ENCODE measurements at regions not wholly inside any gene's neighbourhood (a gene's known extent, or its start where the extent isn't known, plus 50 kb on each side); places are given as distances from the start of the nearest gene placed in this dataset.

DNA sequence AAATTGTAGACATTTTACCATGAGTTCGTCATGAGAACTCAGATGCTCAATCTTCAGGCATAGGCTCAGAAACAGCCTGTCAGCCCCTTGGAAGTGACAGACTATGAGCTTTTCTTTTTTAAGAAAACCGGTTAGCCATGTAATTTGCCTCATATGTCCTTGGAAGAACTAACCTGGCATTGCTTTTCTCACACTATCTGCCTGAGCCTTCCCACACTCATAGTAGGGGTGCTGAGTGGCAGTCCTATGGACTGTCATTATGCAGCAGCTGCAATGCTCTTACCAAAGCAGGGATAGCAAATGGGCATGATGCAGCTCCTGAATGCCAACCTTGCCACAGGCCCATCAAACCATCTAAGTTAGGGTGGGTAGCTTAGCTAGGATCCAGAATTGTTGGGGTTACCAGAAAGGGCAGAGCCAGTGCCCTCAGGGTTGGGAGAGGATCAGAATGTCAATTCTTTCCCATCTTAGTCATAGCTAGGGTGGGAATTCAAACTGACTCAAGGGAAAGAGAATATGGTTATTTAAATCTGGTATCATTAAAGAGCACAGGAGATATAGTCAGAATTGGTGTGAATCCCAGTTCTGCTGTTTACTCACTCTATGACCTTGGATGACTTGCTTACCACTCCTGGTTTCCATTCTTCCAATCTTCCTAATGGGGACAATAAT lies 230.6 kb upstream of the CPEB2 start:
- H3K4me3 ChIP-seq (replicated peaks in 1 of 2; ENCODE audit: low read depth in 2 of 2, low read length in 2 of 2) = no peak overlapping the region
- TF ChIP-seq, protein P1, sequence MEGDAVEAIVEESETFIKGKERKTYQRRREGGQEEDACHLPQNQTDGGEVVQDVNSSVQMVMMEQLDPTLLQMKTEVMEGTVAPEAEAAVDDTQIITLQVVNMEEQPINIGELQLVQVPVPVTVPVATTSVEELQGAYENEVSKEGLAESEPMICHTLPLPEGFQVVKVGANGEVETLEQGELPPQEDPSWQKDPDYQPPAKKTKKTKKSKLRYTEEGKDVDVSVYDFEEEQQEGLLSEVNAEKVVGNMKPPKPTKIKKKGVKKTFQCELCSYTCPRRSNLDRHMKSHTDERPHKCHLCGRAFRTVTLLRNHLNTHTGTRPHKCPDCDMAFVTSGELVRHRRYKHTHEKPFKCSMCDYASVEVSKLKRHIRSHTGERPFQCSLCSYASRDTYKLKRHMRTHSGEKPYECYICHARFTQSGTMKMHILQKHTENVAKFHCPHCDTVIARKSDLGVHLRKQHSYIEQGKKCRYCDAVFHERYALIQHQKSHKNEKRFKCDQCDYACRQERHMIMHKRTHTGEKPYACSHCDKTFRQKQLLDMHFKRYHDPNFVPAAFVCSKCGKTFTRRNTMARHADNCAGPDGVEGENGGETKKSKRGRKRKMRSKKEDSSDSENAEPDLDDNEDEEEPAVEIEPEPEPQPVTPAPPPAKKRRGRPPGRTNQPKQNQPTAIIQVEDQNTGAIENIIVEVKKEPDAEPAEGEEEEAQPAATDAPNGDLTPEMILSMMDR (IDR thresholded peaks at IDR 0.05; ENCODE audit: low read depth, low read length) = no peak
- DNase-seq (ENCODE audit: low read depth in 2 of 2) = no peak

DNA sequence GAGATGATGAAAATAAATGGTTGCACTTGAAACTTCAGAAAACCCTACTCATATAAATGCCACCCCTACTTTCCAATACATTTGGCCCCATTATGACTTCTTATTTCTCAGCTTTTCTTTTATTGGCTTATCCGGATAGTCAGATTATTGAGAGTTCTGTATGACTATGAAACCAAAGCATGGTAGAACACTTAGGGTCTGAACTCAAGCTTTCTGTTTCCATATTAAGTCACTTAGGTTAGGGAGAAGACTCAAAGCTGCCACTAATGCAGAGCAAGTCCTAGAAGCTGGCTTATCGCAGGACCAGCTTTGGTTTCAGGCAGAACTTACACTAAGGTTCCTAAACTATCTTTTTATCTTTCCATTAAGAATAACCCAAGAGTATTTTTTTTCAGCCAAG lies 229.9 kb upstream of the CPEB2 start:
- H3K4me3 ChIP-seq (replicated peaks in 1 of 2; ENCODE audit: low read depth in 2 of 2, low read length in 2 of 2) = no peak overlapping the region
- no peak for DNase-seq (ENCODE audit: low read depth in 2 of 2)
- TF ChIP-seq, protein P1 (IDR thresholded peaks at IDR 0.05; ENCODE audit: low read depth, low read length) = no peak

DNA sequence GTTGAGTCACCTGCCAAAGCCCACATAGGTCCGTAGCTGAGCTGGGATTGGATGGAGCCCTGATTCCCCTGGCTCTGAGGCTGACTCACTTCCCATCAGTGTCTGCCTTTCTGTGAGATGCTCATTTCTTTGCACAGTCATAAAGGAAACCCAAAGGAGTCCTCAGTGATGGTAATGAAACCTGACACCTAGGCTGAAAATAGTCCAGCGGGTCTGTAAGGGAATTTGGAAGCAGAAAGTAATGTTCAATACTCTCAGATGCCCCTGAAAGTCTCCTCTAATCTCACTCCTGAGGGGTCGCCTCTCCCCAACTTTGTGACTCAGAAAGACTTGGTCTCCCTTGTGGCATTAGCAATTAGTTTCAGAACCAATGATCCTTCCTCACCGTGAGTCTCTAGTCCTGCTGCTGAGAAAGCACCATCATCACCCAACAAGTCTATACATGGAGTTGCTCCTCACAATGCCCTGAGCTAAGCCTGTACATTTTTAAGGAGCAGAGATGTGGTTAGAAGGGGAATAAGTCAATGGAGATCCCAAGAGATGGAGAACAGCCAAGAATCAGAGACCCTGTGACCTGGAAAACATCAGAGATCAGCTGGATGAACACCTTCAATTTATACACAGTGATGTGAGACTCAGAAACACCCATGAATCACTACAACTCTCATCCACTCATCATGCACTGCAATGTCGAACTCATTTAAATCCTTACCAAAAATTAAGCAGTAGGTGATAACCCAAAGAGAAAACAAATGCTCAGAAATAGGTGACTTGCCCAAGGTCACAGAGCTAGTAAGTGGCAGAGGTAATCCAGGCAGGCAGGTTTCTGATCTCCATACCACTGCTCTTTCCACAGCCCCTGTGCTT lies 219.0 kb upstream of the CPEB2 start:
- DNase-seq (ENCODE audit: low read depth in 2 of 2) = peak; percentile 1 to 90
- TF ChIP-seq, protein P1 (IDR thresholded peaks at IDR 0.05; ENCODE audit: low read depth, low read length) = no peak
- H3K4me3 ChIP-seq (replicated peaks in 1 of 2; ENCODE audit: low read depth in 2 of 2, low read length in 2 of 2) = no peak overlapping the region

DNA sequence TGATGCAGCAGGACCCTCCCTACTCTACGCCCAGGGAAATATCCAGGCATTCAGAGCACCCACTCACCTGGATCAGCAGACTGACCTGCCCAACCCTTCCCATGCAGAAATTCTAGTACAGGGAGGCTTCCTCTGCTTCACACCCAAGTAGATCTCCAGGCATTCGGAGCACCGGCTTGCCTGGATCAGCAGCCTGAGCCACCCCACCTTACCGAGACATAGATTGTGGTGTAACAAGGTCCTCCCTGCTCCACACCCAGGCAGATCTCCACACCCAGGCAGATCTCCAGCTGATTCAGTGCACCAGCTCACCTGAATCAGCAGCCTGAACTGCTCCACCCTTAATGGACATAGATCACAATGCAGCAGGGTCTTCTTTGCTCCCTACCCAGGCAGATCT lies 215.1 kb upstream of the CPEB2 start:
- no peak overlapping the region for H3K4me3 ChIP-seq (replicated peaks in 1 of 2; ENCODE audit: low read depth in 2 of 2, low read length in 2 of 2)
- TF ChIP-seq, protein P1 (IDR thresholded peaks at IDR 0.05; ENCODE audit: low read depth, low read length) = no peak
- no peak for DNase-seq (ENCODE audit: low read depth in 2 of 2)

DNA sequence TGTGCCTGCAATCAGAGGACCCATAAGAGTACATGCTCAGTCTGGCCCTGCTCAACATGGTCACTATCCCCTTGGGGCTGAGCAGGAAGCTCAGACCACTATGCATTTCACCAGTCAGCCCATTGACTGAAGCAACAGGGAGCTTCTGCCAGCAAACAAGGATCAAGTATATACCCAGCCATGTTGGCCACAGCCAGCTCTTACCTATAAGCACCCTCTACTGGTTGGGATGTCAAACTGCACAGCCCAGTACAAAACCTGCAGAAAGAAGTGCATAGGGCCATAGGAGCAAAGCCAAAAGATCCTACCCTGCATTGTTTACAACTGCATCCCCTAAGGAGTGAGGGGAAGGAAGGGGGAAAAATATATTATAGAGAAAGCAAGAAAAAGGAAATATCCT lies 214.4 kb upstream of the CPEB2 start:
- TF ChIP-seq, protein P1 (IDR thresholded peaks at IDR 0.05; ENCODE audit: low read depth, low read length) = peak; percentile 53
- peak; percentile 32 to 51 for DNase-seq (ENCODE audit: low read depth in 2 of 2)
- H3K4me3 ChIP-seq (replicated peaks in 1 of 2; ENCODE audit: low read depth in 2 of 2, low read length in 2 of 2) = no peak overlapping the region

DNA sequence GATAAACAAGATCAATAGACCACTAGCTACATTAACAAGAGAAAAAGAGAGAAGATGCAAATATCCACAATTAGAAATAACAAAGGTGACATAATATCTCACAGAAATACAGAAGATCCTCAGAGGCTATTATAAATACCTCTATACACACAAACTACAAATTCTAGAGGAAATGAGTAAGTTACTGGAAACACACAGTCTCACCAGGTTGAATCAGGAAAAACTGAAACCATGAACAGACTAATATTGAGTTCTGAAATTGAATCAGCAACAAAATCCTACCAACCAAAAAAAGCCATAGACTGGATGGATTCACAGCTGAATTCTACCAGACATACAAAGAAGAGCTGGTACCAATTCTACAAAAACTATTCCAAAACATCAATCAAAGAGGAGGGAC lies 211.8 kb upstream of the CPEB2 start:
- TF ChIP-seq, protein P1 (IDR thresholded peaks at IDR 0.05; ENCODE audit: low read depth, low read length) = no peak
- DNase-seq (ENCODE audit: low read depth in 2 of 2) = no peak
- no peak overlapping the region for H3K4me3 ChIP-seq (replicated peaks in 1 of 2; ENCODE audit: low read depth in 2 of 2, low read length in 2 of 2)

Data from cardiac fibroblast (primary cell).